Panc1 (cell line): ENCODE measurements at regions not wholly inside any gene's neighbourhood (a gene's known extent, or its start where the extent isn't known, plus 50 kb on each side); places are given as distances from the start of the nearest gene placed in this dataset.

Experiments used
- ATAC-seq: fragments of 200-7000 bp; cut with Tn5 transposase; 2 replicates; pipeline ENCODE4 v1.9.1; 2020; ENCODE audit warnings: mild to moderate bottlenecking, moderate library complexity
- BruUV-seq: library from RNA; stranded (reverse); fragments of 400-500 nt; replicated peaks from 2 replicates; lab custom pipeline; 2021; lab: Mats Ljungman, UMichigan
- CTCF ChIA-PET: fragments of 300-600 bp; sonication (Branson Sonifier 250); formaldehyde crosslinking; loops from one replicate; lab custom pipeline; 2022; ENCODE audit warnings: antibody characterized with exemption; lab: Charles Lee
- POLR2A ChIA-PET: fragments of 300-600 bp; sonication (Branson Sonifier 250); formaldehyde crosslinking; loops from one replicate; lab custom pipeline; 2022; ENCODE audit warnings: antibody characterized with exemption; lab: Charles Lee
- DNase-seq: peaks from one replicate; pipeline ENCODE4 v3.0.0-alpha.2; 2010; ENCODE audit warnings: low read depth, low spot score
- H3K27ac ChIP-seq: 2 replicates; pipeline ENCODE4 v1.5.1; 2011; ENCODE audit warnings: mild to moderate bottlenecking, low read length, inconsistent platforms
- H3K27me3 ChIP-seq: fragments of 200-500 bp; sonication (Bioruptor generic); 2 replicates; pipeline ENCODE4 v1.6.0; 2014; ENCODE audit warnings: low read length, inconsistent platforms; ENCODE audit not compliant: control insufficient read depth, insufficient read depth
- H3K36me3 ChIP-seq: fragments of 200-500 bp; sonication (Bioruptor generic); 2 replicates; pipeline ENCODE4 v1.5.1; 2014; ENCODE audit warnings: inconsistent platforms, mild to moderate bottlenecking, low read length, moderate library complexity; ENCODE audit not compliant: control insufficient read depth, insufficient read depth
- H3K4me1 ChIP-seq: 2 replicates; pipeline ENCODE4 v1.5.1; 2011; ENCODE audit warnings: inconsistent platforms, mild to moderate bottlenecking, low read length, moderate library complexity; ENCODE audit not compliant: control insufficient read depth, insufficient read depth
- H3K4me3 ChIP-seq, 2 experiments: 2 replicates each; pipeline ENCODE4 v1.5.1; 2011 to 2012; ENCODE audit warnings: low read depth in 2 of 2, low read length in 2 of 2, mild to moderate bottlenecking in 2 of 2, inconsistent platforms in 1 of 2, moderate library complexity in 1 of 2
- H3K9me3 ChIP-seq: fragments of 200-500 bp; sonication (Bioruptor generic); 2 replicates; pipeline ENCODE4 v1.5.1; 2014; ENCODE audit warnings: low read depth, mild to moderate bottlenecking, inconsistent platforms, low read length, moderate library complexity; ENCODE audit not compliant: control insufficient read depth, insufficient read depth
- POLR2AphosphoS5 ChIP-seq: IDR thresholded peaks from 2 replicates; pipeline ENCODE4 v1.6.1; 2012; ENCODE audit warnings: mild to moderate bottlenecking, low read depth, low read length, moderate library complexity
- REST ChIP-seq, 2 experiments: IDR thresholded peaks; 2 replicates each; pipeline ENCODE4 v1.6.1; 2011 to 2012; ENCODE audit warnings: low read depth in 2 of 2, control low read depth in 1 of 2, low read length in 1 of 2, mild to moderate bottlenecking in 1 of 2, moderate library complexity in 1 of 2; ENCODE audit not compliant: insufficient read depth in 1 of 2
- SIN3A ChIP-seq: IDR thresholded peaks from 2 replicates; pipeline ENCODE4 v1.6.1; 2012; ENCODE audit warnings: low read depth, mild to moderate bottlenecking, low read length, moderate library complexity, borderline replicate concordance; ENCODE audit not compliant: insufficient read depth
- TCF7L2 ChIP-seq: IDR thresholded peaks from 2 replicates; pipeline ENCODE4 v1.6.1; 2011; ENCODE audit warnings: mild to moderate bottlenecking, low read depth, low read length, inconsistent platforms
- in situ Hi-C: cut with HindIII; loops from 2 replicates; pipeline ENCODE4 v1.10.0; 2016; ENCODE audit warnings: low sequenced_read_pairs, low pct_unique_long_range_greater_than_20kb
- intact Hi-C: fragments of 100-400 bp; cut with micrococcal nuclease; formaldehyde crosslinking; loops from one replicate; pipeline ENCODE4 v1.10.0; 2022; ENCODE audit not compliant: unreplicated experiment
- TF ChIP-seq, protein P1 (sequence below): fragments of 450-650 bp; IDR thresholded peaks from 2 replicates; pipeline ENCODE4 v1.5.1; 2017; ENCODE audit warnings: mild to moderate bottlenecking

DNA sequence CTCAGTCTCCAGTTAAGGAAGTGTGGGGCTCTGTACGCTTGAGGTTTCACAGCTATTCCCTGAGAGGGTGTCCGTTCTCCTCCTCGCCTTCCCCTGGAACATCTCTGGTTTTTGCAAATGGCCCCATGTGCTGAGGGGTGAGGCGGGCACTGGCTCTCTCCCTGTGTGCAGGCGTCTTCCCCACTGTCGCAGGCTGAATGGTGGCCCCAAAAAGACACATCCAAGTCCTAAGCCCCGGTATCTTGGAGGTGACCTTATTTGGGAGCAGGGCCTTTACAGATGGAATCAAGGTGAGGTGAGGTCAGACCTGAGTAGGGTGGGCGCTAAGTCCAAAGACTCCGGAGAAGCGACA lies 98.0 kb upstream of the TMPRSS2 start:
- H3K4me1 ChIP-seq, result peaks cover 39% of the 10 kb centered on the region
- H3K27me3 ChIP-seq, result no peaks in the 10 kb centered on the region
- H3K36me3 ChIP-seq, result no peaks in the 10 kb centered on the region
- no peak overlapping the region for H3K4me3 ChIP-seq
- peak overlapping the region; percentile 72 for H3K27ac ChIP-seq
- ChIA-PET POLR2A (no interaction called here), CTCF (no interaction called here)
- in situ Hi-C loops (loop anchor here (25.0 kb wide), 1 partner anchor 156 kb away; the partner anchor contains the start of gene RIPK4), intact Hi-C loops (no loop called here)
- TF ChIP-seq REST (IDR thresholded peaks at IDR 0.05; ENCODE audit: insufficient read depth in 1 of 2, low read depth in 2 of 2, low read length in 1 of 2), result no peak
- no peak for TF ChIP-seq POLR2AphosphoS5
- no peak for TF ChIP-seq SIN3A
- TF ChIP-seq, protein P1, sequence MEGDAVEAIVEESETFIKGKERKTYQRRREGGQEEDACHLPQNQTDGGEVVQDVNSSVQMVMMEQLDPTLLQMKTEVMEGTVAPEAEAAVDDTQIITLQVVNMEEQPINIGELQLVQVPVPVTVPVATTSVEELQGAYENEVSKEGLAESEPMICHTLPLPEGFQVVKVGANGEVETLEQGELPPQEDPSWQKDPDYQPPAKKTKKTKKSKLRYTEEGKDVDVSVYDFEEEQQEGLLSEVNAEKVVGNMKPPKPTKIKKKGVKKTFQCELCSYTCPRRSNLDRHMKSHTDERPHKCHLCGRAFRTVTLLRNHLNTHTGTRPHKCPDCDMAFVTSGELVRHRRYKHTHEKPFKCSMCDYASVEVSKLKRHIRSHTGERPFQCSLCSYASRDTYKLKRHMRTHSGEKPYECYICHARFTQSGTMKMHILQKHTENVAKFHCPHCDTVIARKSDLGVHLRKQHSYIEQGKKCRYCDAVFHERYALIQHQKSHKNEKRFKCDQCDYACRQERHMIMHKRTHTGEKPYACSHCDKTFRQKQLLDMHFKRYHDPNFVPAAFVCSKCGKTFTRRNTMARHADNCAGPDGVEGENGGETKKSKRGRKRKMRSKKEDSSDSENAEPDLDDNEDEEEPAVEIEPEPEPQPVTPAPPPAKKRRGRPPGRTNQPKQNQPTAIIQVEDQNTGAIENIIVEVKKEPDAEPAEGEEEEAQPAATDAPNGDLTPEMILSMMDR, result no peak
- no TSS peak for BruUV-seq
- H3K9me3 ChIP-seq, result no peaks in the 10 kb centered on the region
- DNase-seq (no peak), ATAC-seq (no peak)

GRCh38 chr21:41605178-41605933 lies 97.4 kb upstream of the TMPRSS2 start:
- ATAC-seq (peak; percentile 54; the same call in 1 of the 2 replicates), DNase-seq (no peak)
- in situ Hi-C loops, result loop anchor here (25.0 kb wide), 1 partner anchor 157 kb away; the partner anchor contains the start of gene RIPK4
- Histone ChIP-seq H3K4me1 (peaks cover 34% of the 10 kb centered on the region), H3K27me3 (no peaks in the 10 kb centered on the region), H3K4me3 (no peak overlapping the region), H3K27ac (peak overlapping the region; percentile 72), H3K9me3 (no peaks in the 10 kb centered on the region), H3K36me3 (no peaks in the 10 kb centered on the region)
- no peak for TF ChIP-seq REST (IDR thresholded peaks at IDR 0.05; ENCODE audit: insufficient read depth in 1 of 2, low read depth in 2 of 2, low read length in 1 of 2)
- no peak for TF ChIP-seq SIN3A
- TF ChIP-seq TCF7L2, result no peak
- TF ChIP-seq POLR2AphosphoS5, result no peak
- TF ChIP-seq, protein P1, result no peak
- POLR2A ChIA-PET, result interaction anchor here (0.6 kb wide), 1 partner anchor 45 kb away, joined by 4 read pairs; no protein-coding TSS in a partner anchor
- CTCF ChIA-PET, result no interaction called here
- intact Hi-C loops, result no loop called here
- no TSS peak for BruUV-seq
